ENCODE measurements at regions not wholly inside any gene's neighbourhood (a gene's known extent, or its start where the extent isn't known, plus 50 kb on each side); places are given as distances from the start of the nearest gene placed in this dataset.

GRCh38 chr5:127227881-127228280 is 62.7 kb upstream of the MEGF10 start:
- Histone ChIP-seq H3K9me2 (replicated peaks; ENCODE audit: insufficient read depth, low read length) (no peaks in the 10 kb centered on the region), H2AFZ (ENCODE audit: low read length) (no peak overlapping the region), H3K4me2 (ENCODE audit: low read depth, low read length) (no peak overlapping the region), H3K9ac (ENCODE audit: low read length) (no peak overlapping the region), H3K36me3 (replicated peaks; ENCODE audit: insufficient read depth, low read length) (no peaks in the 10 kb centered on the region), H3K4me1 (ENCODE audit: low read length) (no peaks in the 10 kb centered on the region), H3K27ac (ENCODE audit: low read length) (no peak overlapping the region), H3K4me3 (ENCODE audit: low read length) (no peak overlapping the region), H3K27me3 (replicated peaks; ENCODE audit: insufficient read depth, low read length) (no peaks in the 10 kb centered on the region), H4K20me1 (ENCODE audit: insufficient read depth, low read length) (no peaks in the 10 kb centered on the region), H3F3A (ENCODE audit: insufficient read depth, low read length) (no peaks in the 10 kb centered on the region), H3K79me2 (ENCODE audit: low read length) (no peaks in the 10 kb centered on the region), H3K9me3 (replicated peaks; ENCODE audit: insufficient read depth, low read length) (no peaks in the 10 kb centered on the region)
- no peak for DNase-seq
- no peak for TF ChIP-seq EZH2 (optimal IDR thresholded peaks at IDR 0.05; ENCODE audit: low read depth, low read length)
- no peak for TF ChIP-seq EZH2phosphoT487 (IDR thresholded peaks at IDR 0.05; ENCODE audit: low read length)
- no peak for TF ChIP-seq CTCF (IDR thresholded peaks at IDR 0.05; ENCODE audit: low read length)

- no peak overlapping the region for H3K27ac ChIP-seq (ENCODE audit: low read length)
- no peak overlapping the region for H3K9ac ChIP-seq (ENCODE audit: low read length)
- no peak for DNase-seq
Measured at GRCh38 chr5:127228540-127229184, 61.9 kb upstream of the MEGF10 start.

GRCh38 chr5:127229185-127229889 is 61.3 kb upstream of the MEGF10 start:
- Histone ChIP-seq H2AFZ (ENCODE audit: low read length) (no peak overlapping the region), H3K9me2 (replicated peaks; ENCODE audit: insufficient read depth, low read length) (no peaks in the 10 kb centered on the region), H3K9ac (ENCODE audit: low read length) (no peak overlapping the region), H3K4me2 (ENCODE audit: low read depth, low read length) (no peak overlapping the region), H3K79me2 (ENCODE audit: low read length) (no peaks in the 10 kb centered on the region), H3F3A (ENCODE audit: insufficient read depth, low read length) (no peaks in the 10 kb centered on the region), H3K4me1 (ENCODE audit: low read length) (no peaks in the 10 kb centered on the region), H3K27me3 (replicated peaks; ENCODE audit: insufficient read depth, low read length) (no peaks in the 10 kb centered on the region), H3K4me3 (ENCODE audit: low read length) (no peak overlapping the region), H3K36me3 (replicated peaks; ENCODE audit: insufficient read depth, low read length) (no peaks in the 10 kb centered on the region), H3K27ac (ENCODE audit: low read length) (no peak overlapping the region), H3K9me3 (replicated peaks; ENCODE audit: insufficient read depth, low read length) (no peaks in the 10 kb centered on the region), H4K20me1 (ENCODE audit: insufficient read depth, low read length) (no peaks in the 10 kb centered on the region)
- DNase-seq, result no peak
- TF ChIP-seq CTCF (IDR thresholded peaks at IDR 0.05; ENCODE audit: low read length) (no peak), EZH2phosphoT487 (IDR thresholded peaks at IDR 0.05; ENCODE audit: low read length) (no peak), EZH2 (optimal IDR thresholded peaks at IDR 0.05; ENCODE audit: low read depth, low read length) (no peak)

More at GRCh38 chr5:127228540-127229184, 61.9 kb upstream of the MEGF10 start:
- Histone ChIP-seq H3F3A (ENCODE audit: insufficient read depth, low read length) (no peaks in the 10 kb centered on the region), H3K4me2 (ENCODE audit: low read depth, low read length) (no peak overlapping the region), H3K36me3 (replicated peaks; ENCODE audit: insufficient read depth, low read length) (no peaks in the 10 kb centered on the region), H3K27me3 (replicated peaks; ENCODE audit: insufficient read depth, low read length) (no peaks in the 10 kb centered on the region), H2AFZ (ENCODE audit: low read length) (no peak overlapping the region), H3K9me3 (replicated peaks; ENCODE audit: insufficient read depth, low read length) (no peaks in the 10 kb centered on the region), H3K4me3 (ENCODE audit: low read length) (no peak overlapping the region), H3K79me2 (ENCODE audit: low read length) (no peaks in the 10 kb centered on the region), H3K9me2 (replicated peaks; ENCODE audit: insufficient read depth, low read length) (no peaks in the 10 kb centered on the region), H4K20me1 (ENCODE audit: insufficient read depth, low read length) (no peaks in the 10 kb centered on the region), H3K4me1 (ENCODE audit: low read length) (no peaks in the 10 kb centered on the region)
- no peak for TF ChIP-seq EZH2phosphoT487 (IDR thresholded peaks at IDR 0.05; ENCODE audit: low read length)
- no peak for TF ChIP-seq EZH2 (optimal IDR thresholded peaks at IDR 0.05; ENCODE audit: low read depth, low read length)
- TF ChIP-seq CTCF (IDR thresholded peaks at IDR 0.05; ENCODE audit: low read length), result no peak

All from MM.1S (cell line).